SK-N-SH (cell line): ENCODE measurements at regions not wholly inside any gene's neighbourhood (a gene's known extent, or its start where the extent isn't known, plus 50 kb on each side); places are given as distances from the start of the nearest gene placed in this dataset.

Source experiments
- CTCF ChIA-PET: fragments of 300-600, 350-600 bp; formaldehyde crosslinking; extraction: SDS; loops from one replicate; lab custom pipeline; 2021; lab: Yijun Ruan, JAX
- POLR2A ChIA-PET: fragments of 350-600 bp; sonication (Branson Sonifier 250); formaldehyde crosslinking; extraction: SDS; loops from one replicate; lab custom pipeline; 2020; ENCODE audit warnings: antibody characterized with exemption, inconsistent platforms; lab: Yijun Ruan, JAX
- DNase-seq: peaks from one replicate; pipeline ENCODE4 v3.0.0; 2012
- H2AFZ ChIP-seq: fragments of 200-600 bp; sonication (generic); 2 replicates; pipeline ENCODE4 v1.8.1; 2016; ENCODE audit warnings: antibody characterized with exemption, mild to moderate bottlenecking, low read depth
- H3F3A ChIP-seq: fragments of 200-600 bp; sonication (generic); replicated peaks from 2 replicates; pipeline ENCODE3; 2016; ENCODE audit warnings: antibody characterized with exemption, mild to moderate bottlenecking; ENCODE audit not compliant: insufficient read depth
- H3K27ac ChIP-seq, 2 experiments: fragments of 200-500 bp in 1 of 2; fragments of 200-600 bp in 1 of 2; sonication (Bioruptor generic) in 1 of 2; sonication (generic), shearing (Covaris generic) in 1 of 2; 2 replicates each; pipeline versions ENCODE4 v1.5.1 to v1.6.1; 2014 to 2016; ENCODE audit warnings: low read depth in 2 of 2, inconsistent platforms in 1 of 2, low read length in 1 of 2, mild to moderate bottlenecking in 1 of 2, mixed read lengths in 1 of 2
- H3K27me3 ChIP-seq: fragments of 200-600 bp; sonication (generic), shearing (Covaris generic); 2 replicates; pipeline ENCODE4 v1.6.1; 2016; ENCODE audit warnings: mixed run types; ENCODE audit not compliant: insufficient read depth
- H3K36me3 ChIP-seq, 2 experiments: fragments of 200-500 bp in 1 of 2; fragments of 200-600 bp in 1 of 2; sonication (Bioruptor generic) in 1 of 2; sonication (generic) in 1 of 2; replicated peaks in 1 of 2; 2 replicates each; pipeline versions ENCODE3 to v1.5.1; 2014 to 2016; ENCODE audit warnings: low read length in 1 of 2, mild to moderate bottlenecking in 1 of 2; ENCODE audit not compliant: insufficient read depth in 2 of 2, control insufficient read depth in 1 of 2
- H3K4me1 ChIP-seq, 2 experiments: fragments of 200-500 bp in 1 of 2; fragments of 200-600 bp in 1 of 2; sonication (Bioruptor generic) in 1 of 2; sonication (generic), shearing (Covaris generic) in 1 of 2; 2 replicates each; pipeline versions ENCODE4 v1.5.1 to v1.6.1; 2014 to 2016; ENCODE audit warnings: low read depth in 1 of 2, low read length in 1 of 2, mixed run types in 1 of 2; ENCODE audit not compliant: insufficient read depth in 2 of 2, control insufficient read depth in 1 of 2
- H3K4me2 ChIP-seq: fragments of 200-600 bp; sonication (generic), shearing (Covaris generic); 2 replicates; pipeline ENCODE4 v1.6.1; 2017; ENCODE audit warnings: mixed run types
- H3K4me3 ChIP-seq, 2 experiments: fragments of 200-500 bp in 1 of 2; fragments of 200-600 bp in 1 of 2; sonication (Bioruptor generic) in 1 of 2; sonication (generic), shearing (Covaris generic) in 1 of 2; 2 replicates each; pipeline versions ENCODE4 v1.5.1 to v1.8.1; 2014 to 2016; ENCODE audit warnings: low read depth in 2 of 2, inconsistent platforms in 1 of 2, low read length in 1 of 2, mild to moderate bottlenecking in 1 of 2, mixed read lengths in 1 of 2, moderate library complexity in 1 of 2
- H3K79me2 ChIP-seq: fragments of 200-600 bp; sonication (generic); 2 replicates; pipeline ENCODE4 v1.8.1; 2017; ENCODE audit warnings: mild to moderate bottlenecking; ENCODE audit not compliant: insufficient read depth
- H3K9ac ChIP-seq: fragments of 200-600 bp; sonication (generic); 2 replicates; pipeline ENCODE4 v1.6.1; 2017; ENCODE audit warnings: mixed run types
- H3K9me2 ChIP-seq: fragments of 200-600 bp; sonication (generic); 2 replicates; pipeline ENCODE4 v1.6.1; 2017; ENCODE audit warnings: mixed run types
- H3K9me3 ChIP-seq: fragments of 200-600 bp; sonication (generic); 2 replicates; pipeline ENCODE4 v1.6.1; 2017; ENCODE audit warnings: mixed run types, mild to moderate bottlenecking, moderate library complexity
- H4K20me1 ChIP-seq: fragments of 200-600 bp; sonication (generic); 2 replicates; pipeline ENCODE4 v1.6.1; 2017; ENCODE audit warnings: mild to moderate bottlenecking, mixed run types; ENCODE audit not compliant: insufficient read depth
- CHD2 ChIP-seq: fragments of 150-350 bp; IDR thresholded peaks from 2 replicates; pipeline ENCODE4 v1.6.1; 2018; ENCODE audit warnings: low read length; ENCODE audit not compliant: partially characterized antibody
- CTCF ChIP-seq: fragments of 200-600 bp; sonication (generic); IDR thresholded peaks from 2 replicates; pipeline ENCODE4 v1.6.1; 2017; ENCODE audit warnings: antibody characterized with exemption, mild to moderate bottlenecking, moderate library complexity
- ELF1 ChIP-seq: IDR thresholded peaks from 2 replicates; pipeline ENCODE4 v1.4.0; 2012
- EZH2phosphoT487 ChIP-seq: fragments of 200-600 bp; sonication (generic); IDR thresholded peaks from 2 replicates; pipeline ENCODE4 v1.6.1; 2017; ENCODE audit warnings: low read depth, mixed run types, mild to moderate bottlenecking, antibody characterized with exemption, moderate library complexity, borderline replicate concordance
- FOXJ3 ChIP-seq: sonication (generic); formaldehyde crosslinking; IDR thresholded peaks from 2 replicates; pipeline ENCODE4 v1.5.1; 2020; ENCODE audit warnings: mild to moderate bottlenecking, missing genetic modification reagents
- GABPA ChIP-seq: IDR thresholded peaks from 2 replicates; pipeline ENCODE4 v1.4.0; 2012; ENCODE audit warnings: low read depth, mild to moderate bottlenecking
- IRF3 ChIP-seq: fragments of 150-350 bp; IDR thresholded peaks from 2 replicates; pipeline ENCODE4 v1.6.1; 2016; ENCODE audit warnings: mild to moderate bottlenecking, low read depth, low read length
- MXI1 ChIP-seq: IDR thresholded peaks from 2 replicates; pipeline ENCODE4 v1.6.1; 2012; ENCODE audit warnings: mild to moderate bottlenecking, low read depth, low read length, improper control_type of control experiment
- NRF1 ChIP-seq: IDR thresholded peaks from 2 replicates; pipeline ENCODE4 v1.6.1; 2012; ENCODE audit warnings: low read depth, mild to moderate bottlenecking, low read length
- POLR2AphosphoS5 ChIP-seq: IDR thresholded peaks from 2 replicates; pipeline ENCODE4 v1.6.1; 2012; ENCODE audit warnings: low read depth, low read length
- RCOR1 ChIP-seq: fragments of 150-350 bp; IDR thresholded peaks from 2 replicates; pipeline ENCODE4 v1.6.1; 2017; ENCODE audit warnings: antibody characterized with exemption, low read length
- RFX5 ChIP-seq: IDR thresholded peaks from 2 replicates; pipeline ENCODE4 v1.6.1; 2012; ENCODE audit warnings: mild to moderate bottlenecking, improper control_type of control experiment, low read length
- RXRA ChIP-seq: IDR thresholded peaks from 2 replicates; pipeline ENCODE4 v1.4.0; 2012; ENCODE audit warnings: low read depth, mild to moderate bottlenecking, borderline replicate concordance
- SIN3A ChIP-seq: IDR thresholded peaks from 2 replicates; pipeline ENCODE4 v1.6.1; 2012; ENCODE audit warnings: low read depth, mild to moderate bottlenecking, low read length, moderate library complexity, borderline replicate concordance
- TAF1 ChIP-seq: IDR thresholded peaks from 2 replicates; pipeline ENCODE4 v1.6.1; 2012; ENCODE audit warnings: low read depth, mild to moderate bottlenecking, low read length, moderate library complexity, borderline replicate concordance
- YY1 ChIP-seq: IDR thresholded peaks from 2 replicates; pipeline ENCODE4 v1.4.0; 2012; ENCODE audit warnings: low read depth, mild to moderate bottlenecking
- ZBTB33 ChIP-seq: IDR thresholded peaks from 2 replicates; pipeline ENCODE4 v1.4.0; 2012; ENCODE audit warnings: low read depth, borderline replicate concordance
- WGBS: methylation state at CpG from one replicate; pipeline ENCODE4 v1.1.6; 2017; ENCODE audit warnings: low lambda C conversion rate; 5-methylcytosine and 5-hydroxymethylcytosine counted together

- no peak for TF ChIP-seq CTCF
Observed at GRCh38 chr18:53864770-53865169, 359.7 kb downstream of the MBD2 start (continued).

- Histone ChIP-seq H3K9me3 (no peaks in the 10 kb centered on the region), H4K20me1 (no peaks in the 10 kb centered on the region), H3K36me3 (no peaks in the 10 kb centered on the region), H3F3A (no peaks in the 10 kb centered on the region), H3K4me3 (no peak overlapping the region), H3K9ac (no peak overlapping the region), H3K27me3 (no peaks in the 10 kb centered on the region), H3K4me1 (no peaks in the 10 kb centered on the region)
- 16% methylated on average over 1 of the region's 1 CpG for WGBS
- DNase-seq, result no peak
- no peak for TF ChIP-seq CHD2
- no peak for TF ChIP-seq FOXJ3
- TF ChIP-seq ZBTB33, result no peak
- no peak for TF ChIP-seq IRF3
- TF ChIP-seq GABPA, result no peak
- TF ChIP-seq EZH2phosphoT487, result no peak
- TF ChIP-seq RXRA, result no peak
- TF ChIP-seq RFX5, result no peak
- no peak for TF ChIP-seq YY1
- TF ChIP-seq SIN3A, result no peak
- TF ChIP-seq, all 33 proteins: peak for 0
- Histone ChIP-seq H3K9me2 (no peaks in the 10 kb centered on the region), H3K4me2 (no peak overlapping the region), H2AFZ (no peak overlapping the region), H3K79me2 (no peaks in the 10 kb centered on the region), H3K27ac (no peak overlapping the region)
- POLR2A ChIA-PET, result no interaction called here
- CTCF ChIA-PET, result no interaction called here
Observed at GRCh38 chr18:53862921-53863320, 361.5 kb downstream of the MBD2 start.

GRCh38 chr18:53861185-53861584 is 363.3 kb downstream of the MBD2 start:
- Histone ChIP-seq H3K4me3 (no peak overlapping the region), H3K4me2 (no peak overlapping the region), H4K20me1 (no peaks in the 10 kb centered on the region), H3K9me2 (no peaks in the 10 kb centered on the region), H3F3A (no peaks in the 10 kb centered on the region), H3K36me3 (no peaks in the 10 kb centered on the region), H2AFZ (no peak overlapping the region), H3K9me3 (no peaks in the 10 kb centered on the region), H3K27me3 (no peaks in the 10 kb centered on the region), H3K79me2 (no peaks in the 10 kb centered on the region), H3K4me1 (no peaks in the 10 kb centered on the region), H3K27ac (no peak overlapping the region), H3K9ac (no peak overlapping the region)
- TF ChIP-seq RCOR1, result no peak
- TF ChIP-seq YY1, result no peak
- no peak for TF ChIP-seq CTCF
- TF ChIP-seq NRF1, result no peak
- TF ChIP-seq IRF3, result no peak
- no peak for TF ChIP-seq MXI1
- no peak for TF ChIP-seq TAF1
- TF ChIP-seq SIN3A, result no peak
- TF ChIP-seq POLR2AphosphoS5, result no peak
- TF ChIP-seq ELF1, result no peak
- TF ChIP-seq RXRA, result no peak
- ChIA-PET CTCF (interaction anchor here (1.6 kb wide), 1 partner anchor 46 kb away, joined by 3 read pairs; no protein-coding TSS in a partner anchor), POLR2A (no interaction called here)
- DNase-seq, result no peak
- 33% methylated on average over 1 of the region's 1 CpG for WGBS
